HG02885 (cell line): ENCODE measurements at regions not wholly inside any gene's neighbourhood (a gene's known extent, or its start where the extent isn't known, plus 50 kb on each side); places are given as distances from the start of the nearest gene placed in this dataset.
"Not testable (repeated sequence)": the region's sequence is repeated elsewhere in the genome, so short reads cannot be mapped to it uniquely, and the experiment has no call there.

Experiments used
- ATAC-seq: cut with Tn5 transposase; IDR thresholded peaks from one replicate; pipeline ENCODE4 v1.9.1; 2021; ENCODE audit warnings: mild to moderate bottlenecking; ENCODE audit not compliant: unreplicated experiment, poor library complexity

DNA sequence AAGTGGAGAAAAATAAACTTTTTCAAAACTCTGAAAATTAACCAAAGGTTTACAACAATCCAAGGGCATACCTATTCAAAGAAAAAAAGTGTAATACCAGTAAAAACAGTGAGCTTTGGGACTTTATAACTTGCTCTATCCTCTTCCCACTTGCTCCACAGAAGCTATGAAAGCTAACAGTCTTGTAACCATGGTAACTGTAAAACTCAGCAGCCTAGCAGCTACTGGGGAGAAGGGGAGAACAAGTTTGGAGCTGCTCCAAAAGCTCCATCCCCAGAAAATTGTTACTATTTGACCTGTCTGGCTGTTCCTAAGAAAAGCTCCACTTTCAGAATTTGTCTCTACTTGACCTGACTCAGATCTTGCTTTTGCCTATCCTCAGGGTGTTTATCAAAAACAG is 191.5 kb downstream of the OTUD1 start:
- no peak for ATAC-seq

DNA sequence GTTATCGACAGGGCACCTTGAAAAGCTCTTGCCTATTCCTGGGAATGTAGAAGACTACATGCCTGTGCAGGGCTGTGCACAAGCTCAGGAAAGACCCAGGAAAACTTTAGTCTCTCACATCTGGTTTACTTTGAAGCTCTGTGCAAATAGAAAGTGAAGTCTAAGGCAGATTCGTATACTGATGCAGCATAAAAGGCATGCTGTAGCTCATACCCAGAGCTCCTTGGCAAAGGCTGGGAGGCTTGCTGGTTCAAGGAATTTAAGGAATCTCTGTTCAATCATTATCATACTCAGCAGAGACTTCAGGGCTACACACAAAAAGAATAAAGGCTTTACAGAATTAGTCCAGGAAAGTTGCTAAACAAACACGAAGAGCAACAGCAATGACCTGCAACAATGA is 192.0 kb downstream of the OTUD1 start:
- no peak for ATAC-seq

DNA sequence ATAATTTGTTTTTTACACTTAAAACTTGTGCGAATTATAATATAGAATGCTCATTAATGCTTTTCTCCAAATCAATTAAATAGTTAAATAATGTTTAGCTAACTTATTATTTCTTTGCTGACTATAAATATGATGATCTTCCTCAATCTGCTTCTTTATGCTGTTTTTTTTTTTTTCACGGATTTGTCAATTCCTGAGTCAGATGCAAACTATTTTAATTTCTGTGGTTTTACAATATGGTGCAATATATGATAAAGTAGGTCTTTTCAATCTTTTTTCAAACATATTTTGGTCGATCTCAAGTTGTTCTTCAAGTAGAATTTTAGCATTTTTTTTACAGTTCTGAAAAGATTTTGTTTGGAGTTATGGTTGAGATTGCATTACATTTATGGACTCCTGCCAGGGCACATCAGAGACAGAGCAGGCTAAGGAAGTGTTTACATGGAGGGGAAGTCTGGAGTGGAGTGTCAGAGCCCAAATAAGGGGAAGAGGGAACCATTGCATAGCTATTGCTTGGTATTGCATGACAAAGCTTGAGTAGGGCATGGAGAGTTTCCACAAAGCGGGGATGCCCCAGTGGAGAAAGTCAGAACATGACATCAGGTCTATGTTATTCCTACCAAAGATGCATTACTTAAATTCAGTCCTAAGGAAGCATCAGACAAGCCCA is 204.4 kb downstream of the OTUD1 start:
- ATAC-seq = no peak

DNA sequence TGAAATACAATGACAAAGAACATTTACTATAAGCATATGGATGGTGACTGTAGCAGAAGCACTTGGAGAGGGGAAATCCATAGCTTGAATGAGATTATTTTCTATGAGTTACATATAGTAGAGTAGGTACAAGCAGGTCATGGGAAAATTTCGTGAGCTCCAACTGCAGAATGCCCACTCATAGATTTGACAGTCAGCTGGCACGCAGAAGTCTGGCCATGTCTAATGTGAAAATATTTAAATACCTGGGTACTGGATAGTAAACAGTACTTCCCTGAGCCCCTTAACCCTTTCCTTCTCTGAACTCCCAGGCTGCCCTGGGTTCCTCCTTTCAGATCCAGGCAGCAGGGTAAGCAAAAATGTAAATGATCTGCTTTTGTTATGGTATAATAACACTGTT is 209.7 kb downstream of the OTUD1 start:
- no peak for ATAC-seq

DNA sequence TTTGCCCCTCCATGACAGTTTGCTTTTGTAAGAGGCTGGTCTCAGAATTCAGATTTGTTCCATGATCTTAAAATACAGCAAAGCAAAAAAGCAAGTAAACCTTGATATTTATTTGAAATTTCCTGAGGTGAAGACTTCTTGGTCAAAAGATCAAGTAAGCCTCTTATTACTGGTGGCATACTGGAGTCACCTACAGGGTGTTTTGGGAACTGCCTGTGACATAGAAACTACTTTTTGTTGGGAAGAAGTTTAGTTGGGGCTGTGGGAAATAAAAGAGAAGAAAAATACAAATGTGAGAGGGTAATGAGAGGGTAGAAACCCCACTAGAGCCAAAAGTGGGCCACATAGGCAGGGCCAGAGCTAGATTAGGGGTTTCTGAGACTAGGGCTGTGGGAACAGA is 217.9 kb downstream of the OTUD1 start:
- no peak for ATAC-seq

DNA sequence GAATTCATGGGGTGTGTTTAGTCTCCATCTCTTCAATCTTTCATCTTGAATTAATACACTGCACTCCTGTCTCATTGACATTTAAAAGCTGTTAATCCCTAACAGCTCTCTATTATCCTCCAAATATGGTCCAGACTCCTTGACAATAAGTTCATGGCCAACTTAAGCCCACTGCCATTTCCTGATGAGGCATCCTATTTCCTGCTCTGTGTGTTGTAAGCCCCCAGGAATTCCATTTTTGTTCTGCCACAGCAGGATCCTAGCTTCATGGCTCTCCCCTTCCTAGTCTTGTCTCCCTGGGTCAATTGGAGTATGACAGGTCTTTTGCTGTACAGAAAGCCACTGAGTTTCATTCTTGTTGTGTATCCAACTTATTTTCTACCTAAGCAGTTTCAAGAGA is 218.8 kb downstream of the OTUD1 start:
- ATAC-seq = no peak

DNA sequence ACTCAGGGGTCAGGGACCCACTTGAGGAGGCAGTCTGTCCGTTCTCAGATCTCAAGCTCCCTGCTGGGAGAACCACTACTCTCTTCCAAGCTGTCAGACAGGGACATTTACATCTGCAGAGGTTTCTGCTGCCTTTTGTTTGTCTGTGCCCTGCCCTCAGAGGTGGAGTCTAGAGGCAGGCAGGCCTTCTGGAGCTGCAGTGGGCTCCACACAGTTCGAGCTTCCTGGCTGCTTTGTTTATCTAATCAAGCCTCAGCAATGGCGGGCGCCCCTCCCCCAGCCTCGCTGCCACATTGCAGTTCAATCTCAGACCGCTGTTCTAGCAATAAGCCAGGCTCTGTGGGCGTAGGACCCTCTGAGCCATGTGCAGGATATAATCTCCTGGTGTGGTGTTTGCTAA is 233.0 kb downstream of the OTUD1 start:
- not testable (repeated sequence) for ATAC-seq

DNA sequence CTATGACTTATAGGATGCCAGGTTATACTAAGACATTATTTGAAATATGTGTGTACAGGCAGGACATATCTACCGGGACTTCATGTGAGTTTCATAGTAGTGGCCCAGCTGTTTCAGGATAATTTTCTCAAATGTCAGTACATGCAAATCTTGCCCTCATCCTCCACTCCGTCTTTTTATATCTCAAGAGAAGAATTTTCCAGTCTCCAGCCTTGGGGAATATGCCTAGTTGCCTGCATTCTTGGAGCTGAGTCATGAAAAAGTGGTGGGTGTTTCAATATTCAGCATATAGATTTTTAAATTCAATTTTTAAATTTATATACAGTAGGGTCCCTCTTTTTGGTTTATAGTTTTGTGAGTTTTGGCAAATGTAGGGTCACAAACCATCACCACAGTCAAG is 236.7 kb downstream of the OTUD1 start:
- ATAC-seq = no peak

DNA sequence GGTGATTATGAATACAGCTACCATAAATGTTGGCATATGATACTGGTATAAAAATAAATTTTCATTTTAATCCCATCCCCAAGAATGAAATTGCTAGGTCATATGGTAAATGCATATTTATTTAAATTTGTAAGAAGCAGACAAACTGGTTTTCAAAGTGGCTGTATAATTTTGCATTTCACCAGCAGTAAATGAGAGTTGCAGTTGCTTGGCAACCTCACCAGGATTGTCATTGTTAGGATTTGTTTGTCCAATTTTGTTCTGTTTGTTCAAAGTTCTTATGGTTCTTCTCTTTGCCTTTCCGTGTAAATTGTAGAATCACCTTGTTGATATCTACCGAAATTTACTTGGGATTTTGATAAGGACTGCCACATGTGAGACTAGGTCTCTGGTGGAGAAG is 237.4 kb downstream of the OTUD1 start:
- ATAC-seq = no peak

DNA sequence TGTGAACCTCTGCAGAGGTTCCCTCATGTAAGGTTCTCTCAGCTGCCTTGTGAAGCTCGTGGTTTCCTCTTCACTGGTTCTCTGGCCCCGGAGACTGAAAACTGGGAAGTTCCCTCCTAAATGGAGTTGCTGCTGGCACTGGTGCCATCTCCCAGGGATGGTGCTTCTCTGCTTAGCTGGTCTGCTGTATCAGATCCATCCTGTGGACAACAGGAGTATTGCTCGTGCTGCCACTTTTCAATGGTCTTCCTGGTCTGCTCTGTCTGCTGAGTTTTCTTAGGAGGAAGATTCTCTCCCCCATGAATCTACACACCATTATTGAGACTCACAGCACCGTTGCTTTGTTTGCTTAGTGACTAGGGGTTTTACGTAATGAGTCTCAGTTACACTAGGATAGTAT is 247.8 kb downstream of the OTUD1 start:
- ATAC-seq = no peak

DNA sequence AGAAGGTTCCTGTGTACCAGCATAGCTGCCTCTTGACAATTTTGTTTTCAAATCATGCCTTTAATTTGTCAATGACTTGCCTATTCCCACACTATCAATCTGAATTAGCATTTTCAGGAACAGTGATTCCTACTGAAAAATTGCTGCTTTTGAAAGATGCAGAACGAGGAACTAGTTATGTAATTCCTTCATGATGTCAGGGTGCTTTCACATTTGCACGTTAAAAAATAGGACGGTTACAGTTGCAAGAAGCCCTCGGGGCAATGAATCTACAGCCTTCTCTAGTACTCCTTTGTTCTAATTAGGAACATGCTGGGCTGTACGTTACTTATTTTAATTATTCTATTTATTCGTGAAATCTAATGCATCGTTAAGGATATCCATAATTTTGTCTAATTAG is 253.9 kb downstream of the OTUD1 start:
- ATAC-seq = no peak

DNA sequence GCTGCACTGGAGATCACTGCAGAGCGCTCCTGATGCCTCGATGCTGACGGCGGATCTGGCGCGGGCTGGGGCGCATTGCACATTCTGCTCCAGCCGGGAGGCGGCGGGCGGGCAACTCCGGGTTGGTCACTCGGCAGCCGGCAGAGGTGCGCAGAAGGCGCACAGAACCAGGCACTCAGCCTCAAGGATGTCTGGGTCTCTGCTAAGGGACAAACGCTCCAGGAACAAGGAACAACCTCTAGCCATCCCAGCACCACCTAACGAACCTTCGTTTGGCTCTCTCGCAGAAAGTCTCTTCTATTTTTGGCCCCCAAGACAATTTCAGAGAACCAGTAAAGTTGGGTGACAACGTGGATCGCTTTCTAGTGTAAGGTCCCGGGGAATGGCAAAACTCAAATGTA is 254.6 kb downstream of the OTUD1 start:
- ATAC-seq = no peak

DNA sequence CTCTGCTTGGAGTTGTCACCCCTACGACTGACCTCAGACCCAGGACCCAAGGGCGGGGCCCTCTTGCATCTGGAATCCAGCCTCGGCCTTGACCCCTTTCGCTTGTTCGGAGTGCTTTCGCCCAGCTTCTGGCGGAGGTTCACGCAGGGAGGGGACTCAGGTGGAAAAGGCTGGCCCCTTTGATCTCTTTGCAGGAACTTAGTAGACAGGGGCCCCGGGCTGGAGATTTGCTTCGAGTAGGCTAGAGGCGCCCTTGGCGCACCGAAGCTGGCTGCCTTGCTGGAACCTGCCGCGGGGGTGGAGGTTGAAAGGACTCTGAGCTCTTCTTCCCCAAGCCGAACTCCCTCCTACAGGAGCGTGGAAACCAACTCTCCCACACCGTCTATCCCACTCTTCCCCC is 255.1 kb downstream of the OTUD1 start:
- ATAC-seq = no peak

DNA sequence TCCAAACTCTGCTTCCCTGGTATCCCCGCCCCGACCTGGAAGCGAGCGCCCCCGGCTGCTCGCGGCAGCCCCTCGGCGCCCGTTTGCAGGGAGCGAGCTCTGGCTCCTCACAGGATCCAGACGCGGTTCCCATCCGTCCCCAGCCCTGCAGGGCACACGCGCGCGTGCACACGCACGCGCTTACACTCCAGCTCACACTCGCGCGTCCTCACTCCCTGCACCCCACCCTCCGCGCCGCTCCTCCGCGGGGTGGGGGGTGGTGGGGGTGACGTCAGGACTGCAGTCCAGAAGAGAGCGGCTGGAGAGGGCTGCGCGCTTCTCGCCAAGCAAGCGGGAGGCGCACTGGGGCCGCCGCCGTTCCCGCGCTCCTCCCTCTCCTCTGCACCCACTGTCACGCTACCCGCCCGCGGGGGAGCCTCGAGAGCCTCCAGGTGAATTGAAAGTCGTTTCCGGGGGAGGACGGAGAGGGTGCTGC is 255.6 kb downstream of the OTUD1 start:
- ATAC-seq = no peak

DNA sequence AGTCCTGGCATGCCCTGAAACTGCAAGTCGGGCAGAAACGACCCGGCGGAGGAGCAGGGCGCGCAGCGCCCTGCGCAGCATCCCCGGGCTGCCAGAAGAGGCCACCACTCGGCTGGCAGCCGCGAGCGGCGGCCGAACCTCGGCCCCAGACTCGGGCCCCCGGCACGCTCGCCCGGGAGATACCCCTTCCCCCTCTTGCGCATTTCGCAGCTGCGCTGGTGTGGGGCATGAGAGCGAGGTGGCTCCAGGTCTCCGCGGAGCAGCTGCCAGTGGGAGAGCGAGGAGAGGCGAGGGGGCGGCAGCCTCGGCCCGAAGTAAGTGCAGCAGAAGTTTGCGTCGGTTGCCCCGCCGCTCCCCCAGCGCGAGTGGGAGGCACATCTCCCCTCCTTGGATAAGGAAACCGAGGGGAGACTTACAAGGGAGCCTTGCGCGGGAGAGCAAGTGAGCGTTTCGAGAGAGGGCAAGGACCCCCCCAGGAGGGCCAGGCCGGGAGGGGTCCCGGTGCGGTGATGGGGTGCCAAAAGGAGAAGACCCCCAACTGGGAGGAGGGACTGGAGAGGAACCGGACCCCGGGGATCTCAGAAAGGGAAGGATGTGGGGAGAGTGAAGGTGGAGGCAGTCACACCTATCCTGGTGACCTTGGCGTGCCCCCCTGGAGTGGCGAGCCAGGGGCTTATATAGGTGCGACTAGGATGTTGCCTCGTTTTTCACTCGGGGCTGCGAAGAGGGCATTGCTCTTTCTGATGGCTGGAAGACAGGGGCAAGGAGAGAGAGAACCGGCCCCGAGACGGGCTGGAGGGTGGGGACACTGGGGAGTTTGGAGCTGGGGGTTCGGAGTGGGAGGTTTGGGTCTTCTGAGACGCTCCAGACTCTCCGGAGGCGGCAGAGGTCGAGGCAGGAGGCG is 256.3 kb downstream of the OTUD1 start:
- no peak for ATAC-seq

DNA sequence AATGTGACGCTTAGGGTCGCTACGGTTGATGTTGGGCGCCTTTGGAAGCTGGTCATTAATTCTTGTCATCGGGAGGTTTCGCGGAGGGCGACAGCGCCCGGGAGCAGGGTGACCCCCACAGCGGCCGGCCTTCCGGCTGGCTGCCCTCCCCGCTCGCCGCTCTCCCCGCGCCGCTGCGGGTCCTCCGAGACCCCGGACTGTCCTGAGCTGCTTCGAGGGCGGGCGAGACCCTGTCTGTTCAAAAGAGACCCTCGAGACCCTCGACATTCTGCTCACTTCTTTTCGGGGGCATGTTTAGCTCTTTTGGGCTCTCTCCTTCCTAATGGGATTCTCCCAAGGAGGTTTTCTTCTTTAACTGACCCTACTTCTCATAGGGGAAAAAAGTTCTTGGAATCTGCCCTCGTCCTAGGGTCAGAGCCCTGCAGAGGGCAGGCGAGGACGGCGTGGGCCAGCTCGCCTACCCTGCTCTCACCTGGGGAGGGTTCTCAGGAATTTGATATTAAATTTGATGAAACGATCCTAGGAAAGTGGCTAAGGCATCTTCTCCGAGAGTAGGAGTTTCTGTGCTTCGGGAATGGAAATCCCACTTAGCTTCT is 257.0 kb downstream of the OTUD1 start:
- no peak for ATAC-seq

DNA sequence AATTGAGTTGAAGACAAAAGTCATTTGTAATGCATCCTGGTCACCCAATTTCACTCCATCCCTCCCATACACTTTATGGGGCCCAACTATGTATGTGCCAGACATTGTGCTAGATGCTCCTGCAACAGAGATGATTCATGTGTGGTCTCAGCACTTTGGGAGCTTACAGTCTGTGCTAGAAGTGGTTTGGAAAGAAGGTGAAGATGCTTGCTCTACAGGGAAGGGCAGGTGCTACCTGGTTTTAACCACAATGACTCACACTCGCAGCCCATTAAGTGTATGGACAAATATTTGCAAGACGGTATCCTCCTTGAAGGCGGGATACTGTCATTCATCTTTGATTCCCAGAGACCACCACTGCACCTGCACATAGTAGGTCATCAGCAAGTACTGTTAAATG is 257.6 kb downstream of the OTUD1 start:
- no peak for ATAC-seq

DNA sequence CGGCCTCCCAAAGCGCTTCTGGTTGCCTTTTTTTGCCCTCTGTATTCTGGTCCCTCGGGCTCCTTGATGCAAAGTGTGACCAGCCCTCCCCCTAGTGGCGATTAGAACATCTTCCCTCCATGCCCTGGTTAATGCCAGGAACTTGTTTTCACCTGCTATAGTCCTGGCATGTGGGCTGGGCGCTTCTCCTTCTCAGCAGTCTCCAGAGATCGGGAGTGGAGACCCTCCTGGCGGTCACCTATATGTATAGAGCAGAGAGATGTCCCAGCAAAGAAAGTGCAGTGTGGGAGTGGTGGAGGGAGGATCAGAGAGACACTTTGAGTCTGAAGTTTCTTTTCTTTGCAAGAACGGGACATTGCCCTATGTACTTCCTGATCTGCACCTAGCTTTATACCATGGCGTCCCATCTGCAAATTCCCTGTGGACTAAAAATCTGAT is 264.1 kb downstream of the OTUD1 start:
- peak; percentile 97 for ATAC-seq

DNA sequence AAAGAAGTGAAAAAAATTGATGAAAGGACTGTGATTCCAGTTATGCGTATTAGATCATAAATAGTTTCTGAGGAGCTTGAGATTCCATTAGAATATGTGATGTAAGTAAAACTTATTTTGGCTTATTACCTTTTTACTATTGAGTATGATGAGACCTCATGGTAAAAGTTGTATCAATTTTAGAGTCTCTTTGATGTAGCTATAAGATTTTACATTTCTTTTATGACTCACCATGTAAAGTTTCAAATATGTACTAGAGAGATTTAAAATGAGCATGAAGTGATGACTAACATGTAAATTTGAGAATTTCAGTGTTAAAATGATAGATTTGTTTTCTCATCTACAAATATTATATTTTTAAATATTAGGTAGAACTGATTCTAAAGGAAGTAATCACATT is 276.5 kb downstream of the OTUD1 start:
- no peak for ATAC-seq

DNA sequence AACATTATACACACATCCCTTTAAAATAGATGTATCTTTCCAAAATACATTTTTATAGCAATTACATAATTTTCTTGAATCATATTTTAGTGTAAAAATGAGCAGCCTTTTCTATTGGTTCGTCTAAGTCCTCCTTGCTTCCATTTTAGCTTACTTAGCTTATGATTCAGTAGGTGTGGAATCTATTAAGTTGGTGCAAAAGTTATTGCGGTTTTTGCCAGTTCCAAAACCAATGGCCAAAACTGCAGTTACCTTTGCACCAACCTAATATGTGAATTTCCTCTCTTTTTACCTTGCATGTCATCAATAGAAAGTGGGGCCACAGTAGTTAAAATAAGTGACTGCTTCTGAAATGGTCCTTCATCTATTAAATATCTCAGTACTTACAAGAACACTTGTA is 279.0 kb downstream of the OTUD1 start:
- ATAC-seq = no peak

DNA sequence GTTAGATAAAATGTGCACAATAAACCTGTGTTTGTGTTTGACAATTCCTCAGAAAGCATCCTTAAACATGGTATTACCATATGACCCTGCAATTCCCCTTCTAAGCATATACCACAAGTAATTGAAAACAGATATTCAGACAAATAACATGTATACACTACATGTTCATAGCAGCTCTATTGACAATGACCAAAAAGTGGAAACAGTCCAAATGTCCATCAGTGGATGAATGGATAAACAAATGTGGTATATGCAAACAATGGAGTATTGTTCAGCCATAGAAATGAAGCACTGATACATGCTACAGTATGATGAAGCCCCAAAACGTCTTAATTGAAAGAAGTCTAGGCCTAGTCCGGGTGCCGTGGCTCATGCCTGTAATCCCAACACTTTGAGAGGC is 280.1 kb downstream of the OTUD1 start:
- ATAC-seq = no peak
